ENCODE measurements at regions not wholly inside any gene's neighbourhood (a gene's known extent, or its start where the extent isn't known, plus 50 kb on each side); places are given as distances from the start of the nearest gene placed in this dataset.

GRCh38 chr20:63076421-63076820, 69.7 kb upstream of the BHLHE23 start:
- TF ChIP-seq EP300 (IDR thresholded peaks at IDR 0.05) = no peak
- no peak for TF ChIP-seq MAFK (IDR thresholded peaks at IDR 0.05; ENCODE audit: partially characterized antibody)
- TF ChIP-seq RFX5 (IDR thresholded peaks at IDR 0.05) = no peak
- no peak for TF ChIP-seq RNF2 (IDR thresholded peaks at IDR 0.05; ENCODE audit: borderline replicate concordance, low read depth)
- H3K4me1 ChIP-seq = no peaks in the 10 kb centered on the region; the same call in 2 of the 3 replicates
- no peak for FAIRE-seq
- WGBS (ENCODE audit: missing lambda C conversion rate) = 23% methylated on average over 5 of the region's 5 CpGs
- no peak overlapping the region for H3K4me2 ChIP-seq
- ChIA-PET POLR2A (no interaction called here), CTCF (interaction anchor here (0.7 kb wide), 2 partner anchors 27 to 100 kb away, joined by 3 read pairs; no protein-coding TSS in a partner anchor)
- H3K4me3 ChIP-seq = no peak overlapping the region
- H3K27ac ChIP-seq = no peak overlapping the region
- no peak for DNase-seq (ENCODE audit: low read depth in 1 of 2, low spot score in 1 of 2)
- H3K9me3 ChIP-seq = peaks cover 27% of the 10 kb centered on the region
- no peak for ATAC-seq

DNA sequence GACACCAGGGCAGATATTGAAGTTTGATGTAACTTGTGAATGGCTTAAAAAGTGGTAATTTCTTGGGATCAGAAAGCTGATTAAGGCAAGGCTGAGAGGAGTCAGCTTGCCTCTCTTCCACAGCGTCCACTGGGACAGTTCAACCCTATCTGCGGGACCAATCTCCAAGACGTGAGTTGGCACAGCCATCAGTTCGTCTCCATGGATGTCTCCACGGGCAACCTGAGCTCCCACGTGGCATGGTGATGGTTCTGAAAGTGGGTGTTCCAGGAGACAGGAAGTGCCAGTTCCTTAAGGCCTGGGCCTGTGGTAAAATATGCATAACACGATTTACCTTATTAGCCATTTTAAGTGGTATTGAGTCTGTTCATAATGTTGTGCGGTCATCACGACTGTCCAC, 67.9 kb upstream of the BHLHE23 start:
- Histone ChIP-seq H3K9me3 (peaks cover 27% of the 10 kb centered on the region), H3K27ac (no peak overlapping the region), H3K4me3 (no peak overlapping the region), H3K4me1 (no peaks in the 10 kb centered on the region; the same call in 2 of the 3 replicates), H3K4me2 (no peak overlapping the region)
- POLR2A ChIA-PET = no interaction called here
- ATAC-seq = no peak
- CTCF ChIA-PET = interaction anchor here (1.3 kb wide), 1 partner anchor 18 kb away, joined by 4 read pairs; no protein-coding TSS in a partner anchor
- FAIRE-seq = no peak
- WGBS (ENCODE audit: missing lambda C conversion rate) = 50% methylated on average over 9 of the region's 9 CpGs
- TF ChIP-seq, protein P1, sequence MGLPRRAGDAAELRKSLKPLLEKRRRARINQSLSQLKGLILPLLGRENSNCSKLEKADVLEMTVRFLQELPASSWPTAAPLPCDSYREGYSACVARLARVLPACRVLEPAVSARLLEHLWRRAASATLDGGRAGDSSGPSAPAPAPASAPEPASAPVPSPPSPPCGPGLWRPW (IDR thresholded peaks at IDR 0.05) = no peak
- no peak for TF ChIP-seq ZSCAN20 (CRISPR knock-in tag; IDR thresholded peaks at IDR 0.05)
- no peak for TF ChIP-seq HDAC2 (IDR thresholded peaks at IDR 0.05)
- TF ChIP-seq RNF2 (IDR thresholded peaks at IDR 0.05; ENCODE audit: borderline replicate concordance, low read depth) = no peak
- DNase-seq (ENCODE audit: low read depth in 1 of 2, low spot score in 1 of 2) = no peak

GRCh38 chr20:63074182-63074581, 67.4 kb upstream of the BHLHE23 start:
- DNase-seq (ENCODE audit: low read depth in 1 of 2, low spot score in 1 of 2) (no peak), FAIRE-seq (no peak), ATAC-seq (no peak)
- Histone ChIP-seq H3K4me2 (no peak overlapping the region), H3K4me3 (no peak overlapping the region), H3K27ac (no peak overlapping the region), H3K9me3 (peaks cover 27% of the 10 kb centered on the region), H3K4me1 (no peaks in the 10 kb centered on the region; the same call in 2 of the 3 replicates)
- ChIA-PET CTCF (interaction anchor here (1.3 kb wide), 1 partner anchor 18 kb away, joined by 4 read pairs; no protein-coding TSS in a partner anchor), POLR2A (no interaction called here)
- 49% methylated on average over 9 of the region's 9 CpGs for WGBS (ENCODE audit: missing lambda C conversion rate)
- TF ChIP-seq KDM1A (IDR thresholded peaks at IDR 0.05; ENCODE audit: low read depth) (no peak), JUNB (IDR thresholded peaks at IDR 0.05) (no peak), RCOR1 (IDR thresholded peaks at IDR 0.05; ENCODE audit: low read depth, low read length) (no peak), POLR2AphosphoS2 (conservative IDR thresholded peaks at IDR 0.05; ENCODE audit: low read length) (no peak), TP53 (CRISPR knock-in tag; IDR thresholded peaks at IDR 0.05) (no peak), HOXA7 (CRISPR knock-in tag; IDR thresholded peaks at IDR 0.05) (no peak), MYC (IDR thresholded peaks at IDR 0.05; ENCODE audit: borderline replicate concordance, low read length) (no peak), CHD4 (IDR thresholded peaks at IDR 0.05; ENCODE audit: borderline replicate concordance) (no peak), ZFP36 (IDR thresholded peaks at IDR 0.05; ENCODE audit: borderline replicate concordance, partially characterized antibody) (no peak), TFCP2L1 (CRISPR knock-in tag; IDR thresholded peaks at IDR 0.05) (no peak), ESRRA (IDR thresholded peaks at IDR 0.05; ENCODE audit: borderline replicate concordance, low read length) (no peak), ZC3H11A (IDR thresholded peaks at IDR 0.05) (no peak), SREBF2 (IDR thresholded peaks at IDR 0.05) (no peak), ZSCAN20 (CRISPR knock-in tag; IDR thresholded peaks at IDR 0.05) (no peak), REST (IDR thresholded peaks at IDR 0.05) (no peak), HDAC2 (IDR thresholded peaks at IDR 0.05) (no peak), HOXB5 (CRISPR knock-in tag; IDR thresholded peaks at IDR 0.05) (no peak)
- TF ChIP-seq, protein P2, sequence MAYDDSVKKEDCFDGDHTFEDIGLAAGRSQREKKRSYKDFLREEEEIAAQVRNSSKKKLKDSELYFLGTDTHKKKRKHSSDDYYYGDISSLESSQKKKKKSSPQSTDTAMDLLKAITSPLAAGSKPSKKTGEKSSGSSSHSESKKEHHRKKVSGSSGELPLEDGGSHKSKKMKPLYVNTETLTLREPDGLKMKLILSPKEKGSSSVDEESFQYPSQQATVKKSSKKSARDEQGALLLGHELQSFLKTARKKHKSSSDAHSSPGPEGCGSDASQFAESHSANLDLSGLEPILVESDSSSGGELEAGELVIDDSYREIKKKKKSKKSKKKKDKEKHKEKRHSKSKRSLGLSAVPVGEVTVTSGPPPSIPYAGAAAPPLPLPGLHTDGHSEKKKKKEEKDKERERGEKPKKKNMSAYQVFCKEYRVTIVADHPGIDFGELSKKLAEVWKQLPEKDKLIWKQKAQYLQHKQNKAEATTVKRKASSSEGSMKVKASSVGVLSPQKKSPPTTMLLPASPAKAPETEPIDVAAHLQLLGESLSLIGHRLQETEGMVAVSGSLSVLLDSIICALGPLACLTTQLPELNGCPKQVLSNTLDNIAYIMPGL (CRISPR knock-in tag; IDR thresholded peaks at IDR 0.05; ENCODE audit: borderline replicate concordance) = no peak
- TF ChIP-seq, protein P3, sequence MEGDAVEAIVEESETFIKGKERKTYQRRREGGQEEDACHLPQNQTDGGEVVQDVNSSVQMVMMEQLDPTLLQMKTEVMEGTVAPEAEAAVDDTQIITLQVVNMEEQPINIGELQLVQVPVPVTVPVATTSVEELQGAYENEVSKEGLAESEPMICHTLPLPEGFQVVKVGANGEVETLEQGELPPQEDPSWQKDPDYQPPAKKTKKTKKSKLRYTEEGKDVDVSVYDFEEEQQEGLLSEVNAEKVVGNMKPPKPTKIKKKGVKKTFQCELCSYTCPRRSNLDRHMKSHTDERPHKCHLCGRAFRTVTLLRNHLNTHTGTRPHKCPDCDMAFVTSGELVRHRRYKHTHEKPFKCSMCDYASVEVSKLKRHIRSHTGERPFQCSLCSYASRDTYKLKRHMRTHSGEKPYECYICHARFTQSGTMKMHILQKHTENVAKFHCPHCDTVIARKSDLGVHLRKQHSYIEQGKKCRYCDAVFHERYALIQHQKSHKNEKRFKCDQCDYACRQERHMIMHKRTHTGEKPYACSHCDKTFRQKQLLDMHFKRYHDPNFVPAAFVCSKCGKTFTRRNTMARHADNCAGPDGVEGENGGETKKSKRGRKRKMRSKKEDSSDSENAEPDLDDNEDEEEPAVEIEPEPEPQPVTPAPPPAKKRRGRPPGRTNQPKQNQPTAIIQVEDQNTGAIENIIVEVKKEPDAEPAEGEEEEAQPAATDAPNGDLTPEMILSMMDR (IDR thresholded peaks at IDR 0.05) = no peak
